Omental fat pad (tissue), 3 donors: ENCODE measurements at regions not wholly inside any gene's neighbourhood (a gene's known extent, or its start where the extent isn't known, plus 50 kb on each side); places are given as distances from the start of the nearest gene placed in this dataset.

Experiments
- ATAC-seq: fragments of 150-250 bp; one replicate; pipeline ENCODE4 v1.9.1; 2016; ENCODE audit warnings: mild to moderate bottlenecking, moderate library complexity; ENCODE audit not compliant: low FRiP score
- DNase-seq: peaks from one replicate; pipeline ENCODE4 v3.0.0-alpha.2; 2019; ENCODE audit warnings: low spot score
- CTCF ChIP-seq, 3 donors: fragments of 450-650 bp; IDR thresholded peaks; one replicate each; pipeline ENCODE4 v1.5.1; 2016 to 2017; ENCODE audit warnings: antibody characterized with exemption in 3 of 3, mild to moderate bottlenecking in 3 of 3, moderate library complexity in 2 of 3

GRCh38 chr18:2035056-2035455, 536.2 kb downstream of the METTL4 start:
- ATAC-seq = no peak
- no peak for TF ChIP-seq CTCF (IDR thresholded peaks at IDR 0.05)
- DNase-seq = no peak

- ATAC-seq = peak; percentile 93
- TF ChIP-seq CTCF (IDR thresholded peaks at IDR 0.05) = no peak
- no peak for DNase-seq
Observed at GRCh38 chr18:2036086-2036485, 535.2 kb downstream of the METTL4 start.

GRCh38 chr18:2040279-2040678, 531.0 kb downstream of the METTL4 start:
- no peak for DNase-seq
- ATAC-seq = no peak
- no peak for TF ChIP-seq CTCF (IDR thresholded peaks at IDR 0.05)

- DNase-seq (no peak), ATAC-seq (no peak)
- no peak for TF ChIP-seq CTCF (IDR thresholded peaks at IDR 0.05)
Observed at GRCh38 chr18:2049986-2050385, 521.3 kb downstream of the METTL4 start.

GRCh38 chr18:2050702-2051201, 520.6 kb downstream of the METTL4 start:
- TF ChIP-seq CTCF (IDR thresholded peaks at IDR 0.05) = no peak
- DNase-seq = peak; percentile 27
- ATAC-seq = peak; percentile 87

GRCh38 chr18:2053490-2054089, 517.7 kb downstream of the METTL4 start:
- ATAC-seq (no peak), DNase-seq (no peak)
- TF ChIP-seq CTCF (IDR thresholded peaks at IDR 0.05) = no peak

GRCh38 chr18:2059336-2059735, 512.0 kb downstream of the METTL4 start:
- TF ChIP-seq CTCF (IDR thresholded peaks at IDR 0.05) = no peak
- DNase-seq (no peak), ATAC-seq (no peak)
